GM12878 (cell line): ENCODE measurements at regions not wholly inside any gene's neighbourhood (a gene's known extent, or its start where the extent isn't known, plus 50 kb on each side); places are given as distances from the start of the nearest gene placed in this dataset.

Source experiments
- ATAC-seq: fragments of 200-7000 bp; cut with Tn5 transposase; 3 replicates; pipeline ENCODE4 v1.9.1; 2020; ENCODE audit warnings: mild to moderate bottlenecking, moderate library complexity
- BruUV-seq: library from RNA; stranded (reverse); fragments of 400-500 nt; replicated peaks from 2 replicates; lab custom pipeline; 2021; lab: Mats Ljungman, UMichigan
- CTCF ChIA-PET: fragments of 300-600 bp; sonication (Branson Sonifier 250); formaldehyde crosslinking; extraction: SDS; loops from one replicate; lab custom pipeline; 2021; ENCODE audit warnings: inconsistent platforms; lab: Yijun Ruan, JAX
- POLR2A ChIA-PET: fragments of 350-600 bp; formaldehyde crosslinking; extraction: SDS; loops from one replicate; lab custom pipeline; 2021; ENCODE audit warnings: inconsistent platforms; lab: Charles Lee
- RAD21 ChIA-PET: fragments of 300-600 bp; sonication (Branson Sonifier 250); formaldehyde crosslinking; loops from one replicate; lab custom pipeline; 2023; ENCODE audit warnings: antibody characterized with exemption; ENCODE audit not compliant: unreplicated experiment; lab: Charles Lee
- SMC1A ChIA-PET: fragments of 300-600 bp; sonication (Branson Sonifier 250); formaldehyde crosslinking; loops from one replicate; lab custom pipeline; 2023; ENCODE audit not compliant: unreplicated experiment, uncharacterized antibody; lab: Charles Lee
- DNase-seq: peaks from one replicate; pipeline ENCODE4 v3.0.0-alpha.2; 2011; ENCODE audit warnings: low read depth, low spot score
- FAIRE-seq: peaks from 3 replicates; lab custom pipeline; 2011; peaks lifted over from hg19 to GRCh38; lab: Jason Lieb, UNC
- H2AFZ ChIP-seq: 2 replicates; pipeline ENCODE4 v1.6.0; 2011; ENCODE audit warnings: low read depth, low read length, control low read depth; ENCODE audit not compliant: control insufficient read depth
- H3K27ac ChIP-seq: 2 replicates; pipeline ENCODE4 v1.5.1; 2011; ENCODE audit warnings: control low read depth; ENCODE audit not compliant: control insufficient read depth, insufficient read depth
- H3K27me3 ChIP-seq, 2 experiments: replicated peaks in 1 of 2; 2 replicates each; pipeline versions ENCODE4 v1.6.0 to v1.6.1; 2011; ENCODE audit warnings: low read length in 1 of 2; ENCODE audit not compliant: control insufficient read depth in 2 of 2, insufficient read depth in 2 of 2
- H3K36me3 ChIP-seq, 2 experiments: 2 replicates each; pipeline ENCODE4 v1.5.1; 2011; ENCODE audit warnings: low read length in 1 of 2; ENCODE audit not compliant: control insufficient read depth in 2 of 2, insufficient read depth in 2 of 2
- H3K4me1 ChIP-seq: 2 replicates; pipeline ENCODE4 v1.6.1; 2011; ENCODE audit warnings: mild to moderate bottlenecking, low read length, moderate library complexity, mixed read lengths; ENCODE audit not compliant: control insufficient read depth, insufficient read depth
- H3K4me2 ChIP-seq: 2 replicates; pipeline ENCODE4 v1.6.0; 2011; ENCODE audit warnings: control low read depth; ENCODE audit not compliant: control insufficient read depth, insufficient read depth
- H3K4me3 ChIP-seq: fragments of 200-600 bp; sonication (generic); 2 replicates; pipeline ENCODE4 v1.5.1; 2016
- H3K79me2 ChIP-seq: 2 replicates; pipeline ENCODE4 v1.6.0; 2011; ENCODE audit warnings: low read length; ENCODE audit not compliant: control insufficient read depth, insufficient read depth
- H3K9ac ChIP-seq: 2 replicates; pipeline ENCODE4 v1.8.0; 2011; ENCODE audit warnings: low read length, control low read depth, mixed read lengths; ENCODE audit not compliant: control insufficient read depth, insufficient read depth
- H3K9me3 ChIP-seq: replicated peaks from 3 replicates; pipeline ENCODE4 v1.5.1; 2011; ENCODE audit warnings: mild to moderate bottlenecking, low read length; ENCODE audit not compliant: control insufficient read depth, insufficient read depth
- H4K20me1 ChIP-seq: 2 replicates; pipeline ENCODE4 v1.6.0; 2011; ENCODE audit not compliant: control insufficient read depth, insufficient read depth
- BCLAF1 ChIP-seq: fragments of 450-650 bp; IDR thresholded peaks from 2 replicates; pipeline ENCODE4 v1.6.1; 2017; ENCODE audit warnings: antibody characterized with exemption, mild to moderate bottlenecking, moderate library complexity
- CBFB ChIP-seq: IDR thresholded peaks from 2 replicates; pipeline ENCODE4 v1.6.1; 2016; ENCODE audit warnings: antibody characterized with exemption, low read depth
- IRF4 ChIP-seq: IDR thresholded peaks from 2 replicates; pipeline ENCODE4 v1.6.1; 2011; ENCODE audit warnings: low read depth, low read length
- JUNB ChIP-seq: IDR thresholded peaks from 2 replicates; pipeline ENCODE4 v1.6.1; 2016; ENCODE audit warnings: antibody characterized with exemption, mild to moderate bottlenecking
- MEF2B ChIP-seq: fragments of 450-650 bp; IDR thresholded peaks from 2 replicates; pipeline ENCODE4 v1.6.1; 2018; ENCODE audit warnings: mild to moderate bottlenecking, moderate library complexity; ENCODE audit not compliant: partially characterized antibody, poor library complexity, severe bottlenecking
- NRF1 ChIP-seq: conservative IDR thresholded peaks from 2 replicates; pipeline ENCODE4 v1.6.1; 2011; ENCODE audit warnings: mild to moderate bottlenecking, low read depth, low read length, improper control_type of control experiment
- PAX5 ChIP-seq: IDR thresholded peaks from 2 replicates; pipeline ENCODE4 v1.6.1; 2011; ENCODE audit warnings: low read depth, low read length, borderline replicate concordance
- POLR2A ChIP-seq: IDR thresholded peaks from 2 replicates; pipeline ENCODE4 v1.6.1; 2011; ENCODE audit warnings: low read depth, mild to moderate bottlenecking, low read length
- SMAD1 ChIP-seq: fragments of 450-650 bp; IDR thresholded peaks from 2 replicates; pipeline ENCODE4 v1.6.1; 2018; ENCODE audit warnings: mild to moderate bottlenecking, low read depth; ENCODE audit not compliant: partially characterized antibody
- ZBED1 ChIP-seq: IDR thresholded peaks from 2 replicates; pipeline ENCODE4 v1.6.1; 2016; ENCODE audit warnings: borderline replicate concordance
- ZBTB40 ChIP-seq: fragments of 450-650 bp; IDR thresholded peaks from 2 replicates; pipeline ENCODE4 v1.6.1; 2016; ENCODE audit warnings: mild to moderate bottlenecking, moderate library complexity, borderline replicate concordance
- ZNF24 ChIP-seq: fragments of 450-650 bp; IDR thresholded peaks from 2 replicates; pipeline ENCODE4 v1.6.1; 2017; ENCODE audit warnings: antibody characterized with exemption, mild to moderate bottlenecking
- WGBS: methylation state at CpG from one replicate; pipeline ENCODE4 v1.1.6; 2016; ENCODE audit warnings: low lambda C conversion rate; ENCODE audit not compliant: insufficient replicate concordance, insufficient coverage; ENCODE audit errors: missing lambda C conversion rate; 5-methylcytosine and 5-hydroxymethylcytosine counted together
- in situ Hi-C: fragments of 300-500 bp; cut with MboI; formaldehyde crosslinking; loops from 9 replicates; pipeline ENCODE4 v1.14.3; 2018; ENCODE audit warnings: mixed read lengths
- intact Hi-C: fragments of 100-400 bp; cut with micrococcal nuclease; formaldehyde crosslinking; loops from one replicate; pipeline ENCODE4 v1.14.2; 2022; ENCODE audit not compliant: unreplicated experiment

GRCh38 chr9:106146066-106146840 is 451.9 kb downstream of the TMEM38B start:
- SMC1A ChIA-PET: interaction anchor here (1.1 kb wide), 1 partner anchor 30 kb away, joined by 3 read pairs; no protein-coding TSS in a partner anchor
- Histone ChIP-seq H3K9ac (no peak overlapping the region), H3K27ac (no peak overlapping the region), H3K9me3 (no peaks in the 10 kb centered on the region), H3K4me1 (no peaks in the 10 kb centered on the region)
- in situ Hi-C loops: no loop called here
- no peak for TF ChIP-seq ZBED1
- no peak for TF ChIP-seq BCLAF1
- TF ChIP-seq SMAD1: no peak
- TF ChIP-seq, all 136 proteins: peak for 0
- H3K27me3 ChIP-seq: no peaks in the 10 kb centered on the region
- intact Hi-C loops: no loop called here
- no peaks in the 10 kb centered on the region for H3K79me2 ChIP-seq
- RAD21 ChIA-PET: no interaction called here
- CTCF ChIA-PET: no interaction called here
- H3K4me2 ChIP-seq: no peak overlapping the region
- H4K20me1 ChIP-seq: no peaks in the 10 kb centered on the region
- no peaks in the 10 kb centered on the region for H3K36me3 ChIP-seq
- WGBS: 35% methylated on average over 5 of the region's 6 CpGs
- ATAC-seq (no peak), DNase-seq (no peak), FAIRE-seq (no peak)
- H3K4me3 ChIP-seq: no peak overlapping the region
- POLR2A ChIA-PET: no interaction called here
- H2AFZ ChIP-seq: no peak overlapping the region
- no TSS peak for BruUV-seq

- ChIA-PET RAD21 (no interaction called here), POLR2A (no interaction called here), SMC1A (interaction anchor here (1.1 kb wide), 1 partner anchor 31 kb away, joined by 3 read pairs; no protein-coding TSS in a partner anchor), CTCF (no interaction called here)
- Histone ChIP-seq H3K36me3 (no peaks in the 10 kb centered on the region), H4K20me1 (no peaks in the 10 kb centered on the region), H3K4me2 (no peak overlapping the region), H3K4me3 (no peak overlapping the region), H3K27ac (no peak overlapping the region), H3K27me3 (no peaks in the 10 kb centered on the region), H2AFZ (no peak overlapping the region), H3K9ac (no peak overlapping the region), H3K4me1 (no peaks in the 10 kb centered on the region), H3K9me3 (no peaks in the 10 kb centered on the region), H3K79me2 (no peaks in the 10 kb centered on the region)
- DNase-seq (no peak), ATAC-seq (no peak), FAIRE-seq (no peak)
- no TSS peak for BruUV-seq
- intact Hi-C loops: no loop called here
- in situ Hi-C loops: no loop called here
- TF ChIP-seq IRF4: no peak
- no peak for TF ChIP-seq JUNB
- TF ChIP-seq CBFB: no peak
- no peak for TF ChIP-seq ZNF24
- TF ChIP-seq NRF1: no peak
- TF ChIP-seq MEF2B: no peak
- no peak for TF ChIP-seq POLR2A
- TF ChIP-seq PAX5: no peak
- TF ChIP-seq ZBTB40: no peak
These were observed 452.5 kb downstream of the TMEM38B start for GRCh38 chr9:106146886-106147285.
